ENCODE measurements at regions not wholly inside any gene's neighbourhood (a gene's known extent, or its start where the extent isn't known, plus 50 kb on each side); places are given as distances from the start of the nearest gene placed in this dataset.
A peak's percentile ranks its signal among the peaks of the same experiment; 100 is the strongest.

GRCh38 chr13:105474983-105475610 lies 1060.4 kb downstream of the EFNB2 start:
- DNase-seq = no peak

GRCh38 chr13:105471673-105472072 lies 1063.8 kb downstream of the EFNB2 start:
- no peak for DNase-seq

DNA sequence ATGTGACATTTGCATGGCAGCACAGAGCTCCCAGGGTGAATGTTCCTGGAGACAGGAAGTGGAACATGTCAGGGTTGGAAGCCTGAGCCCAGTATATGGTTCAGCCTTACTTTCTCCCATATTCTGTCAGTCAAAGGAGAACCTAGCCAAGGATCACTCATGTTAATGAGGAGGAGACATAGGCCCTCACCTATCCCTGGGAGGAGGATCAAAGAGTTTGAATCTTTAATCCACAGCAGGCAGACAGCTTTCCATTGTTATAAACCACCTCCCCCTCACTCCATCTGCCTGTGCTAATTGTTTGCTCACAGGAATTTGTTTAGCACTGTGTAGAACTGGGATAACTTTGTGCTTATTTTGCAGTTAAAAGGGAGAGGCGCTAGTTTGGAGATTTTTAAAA lies 1069.1 kb downstream of the EFNB2 start:
- DNase-seq = no peak

DNA sequence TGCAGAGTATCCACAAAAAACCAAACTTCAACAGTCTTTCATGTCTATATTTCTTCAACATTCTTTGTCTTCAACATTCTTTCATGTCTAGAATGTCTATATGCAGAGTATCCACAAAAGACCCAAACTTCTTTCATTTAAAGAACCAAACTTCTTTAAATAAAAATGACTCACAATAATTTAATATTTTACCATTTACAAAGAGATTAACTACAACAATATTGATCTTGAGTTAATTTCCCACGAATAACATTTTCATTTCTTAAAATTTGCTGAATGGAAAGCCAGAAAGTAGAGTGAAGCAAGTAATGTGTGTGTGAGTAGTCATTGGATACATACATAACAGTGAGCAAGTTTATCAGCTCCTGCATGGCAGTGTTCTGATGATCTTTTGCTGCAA lies 1069.7 kb downstream of the EFNB2 start, which contains the start of gene DAOA:
Gene DAOA (plus strand): TSS at position 301 of the 400 bp plus-strand sequence.
- DNase-seq = no peak

- DNase-seq = no peak
Measured at GRCh38 chr13:105465251-105465650, 1070.2 kb downstream of the EFNB2 start.

DNA sequence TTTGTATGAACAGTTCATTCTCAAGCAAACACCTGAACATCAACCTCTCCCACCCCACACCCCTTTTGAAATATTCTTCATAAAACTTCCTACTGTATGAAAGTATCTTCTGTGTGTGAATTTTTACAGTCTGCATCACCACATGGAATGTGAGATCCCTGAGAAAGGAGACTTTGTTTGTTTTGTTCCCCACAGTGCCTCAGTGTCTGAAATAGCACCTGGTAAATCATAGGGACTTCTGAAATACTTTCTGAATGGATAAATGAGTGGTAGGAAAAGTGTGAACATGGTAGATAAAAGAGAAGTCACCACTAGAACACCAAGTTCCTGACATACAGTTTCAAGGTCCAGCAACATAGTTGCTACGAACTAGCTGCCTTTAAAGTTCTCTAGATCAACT lies 1071.2 kb downstream of the EFNB2 start:
- no peak for DNase-seq

- no peak for DNase-seq
Measured at GRCh38 chr13:105463011-105463501, 1072.4 kb downstream of the EFNB2 start.

DNA sequence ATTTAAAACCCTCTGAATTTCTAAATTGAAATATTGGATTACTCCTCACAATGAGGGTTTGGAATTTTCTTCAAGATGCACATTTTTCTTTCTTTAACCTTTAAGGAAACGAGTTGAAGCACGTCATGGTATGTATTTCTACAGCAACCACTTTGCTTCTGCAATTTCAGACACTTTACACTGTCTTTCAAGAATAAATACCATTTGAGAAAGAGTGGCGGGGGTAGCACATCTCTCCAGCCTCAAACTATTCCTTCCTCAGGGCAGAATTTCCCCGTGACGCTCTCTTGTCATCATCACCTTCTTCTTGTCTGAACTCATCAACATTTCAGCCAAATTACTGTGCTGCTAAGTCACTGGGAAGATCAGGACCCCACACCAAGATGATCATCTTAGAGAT lies 1073.4 kb downstream of the EFNB2 start:
- no peak for DNase-seq

DNA sequence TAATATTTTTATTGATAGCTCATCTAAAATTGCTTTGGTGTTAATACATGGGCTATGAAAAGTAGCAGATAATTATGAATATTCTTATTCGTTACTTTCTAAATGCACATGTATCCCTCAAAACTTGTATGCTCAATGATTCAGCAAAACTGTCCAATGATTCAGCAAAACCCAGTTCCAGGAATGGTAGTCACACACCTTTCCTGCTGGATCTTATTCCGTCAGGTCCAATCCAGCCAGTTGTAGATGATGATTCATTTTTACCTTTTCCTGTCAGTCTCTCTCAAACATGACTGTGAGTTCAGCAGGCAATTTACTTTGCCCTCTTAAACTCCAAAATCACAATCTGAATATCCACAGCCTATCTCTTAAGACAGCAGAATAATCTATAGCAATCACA lies 1082.6 kb downstream of the EFNB2 start:
- DNase-seq = no peak

DNA sequence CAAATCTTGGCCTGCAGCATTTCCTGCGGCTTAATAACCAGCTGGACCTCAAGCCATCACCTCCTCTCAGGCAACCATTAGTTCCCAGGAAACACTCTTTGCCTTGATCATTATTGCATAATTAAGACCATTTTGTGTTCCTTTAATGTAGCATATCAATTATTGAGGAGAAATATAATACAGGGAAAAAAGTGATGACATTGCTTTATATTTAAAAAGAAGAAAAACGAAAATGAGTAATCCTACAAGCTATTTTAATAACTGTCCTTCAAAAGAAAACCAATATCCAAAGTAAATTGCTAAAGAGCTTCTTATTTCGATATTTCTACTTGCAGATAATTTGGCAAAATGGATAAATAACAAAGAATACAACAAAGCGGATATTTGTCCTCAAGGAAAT lies 1084.7 kb downstream of the EFNB2 start:
- DNase-seq = no peak

- no peak for DNase-seq
Measured at GRCh38 chr13:105448811-105449210, 1086.7 kb downstream of the EFNB2 start.

DNA sequence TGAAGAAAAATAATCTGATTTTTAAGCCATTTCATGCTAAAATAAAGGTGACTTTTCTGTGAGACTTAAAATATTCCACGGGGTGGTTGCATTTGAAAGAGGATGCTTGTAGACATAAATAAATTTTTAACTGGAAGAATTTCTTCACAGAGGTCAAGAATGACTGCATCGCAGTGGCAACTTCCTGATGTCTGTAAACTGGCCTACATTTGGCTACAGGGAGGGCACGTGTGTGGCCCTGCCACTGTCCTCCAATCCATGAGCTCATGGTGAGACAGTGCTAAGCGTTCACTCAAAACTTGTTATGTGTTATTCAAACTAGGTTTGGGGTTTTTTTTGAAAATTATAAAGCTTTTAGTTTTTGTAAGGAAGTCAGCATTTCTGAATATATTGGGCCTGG lies 1089.3 kb downstream of the EFNB2 start:
- no peak for DNase-seq

- DNase-seq = no peak
Measured at GRCh38 chr13:105445796-105446195, 1089.7 kb downstream of the EFNB2 start.

DNA sequence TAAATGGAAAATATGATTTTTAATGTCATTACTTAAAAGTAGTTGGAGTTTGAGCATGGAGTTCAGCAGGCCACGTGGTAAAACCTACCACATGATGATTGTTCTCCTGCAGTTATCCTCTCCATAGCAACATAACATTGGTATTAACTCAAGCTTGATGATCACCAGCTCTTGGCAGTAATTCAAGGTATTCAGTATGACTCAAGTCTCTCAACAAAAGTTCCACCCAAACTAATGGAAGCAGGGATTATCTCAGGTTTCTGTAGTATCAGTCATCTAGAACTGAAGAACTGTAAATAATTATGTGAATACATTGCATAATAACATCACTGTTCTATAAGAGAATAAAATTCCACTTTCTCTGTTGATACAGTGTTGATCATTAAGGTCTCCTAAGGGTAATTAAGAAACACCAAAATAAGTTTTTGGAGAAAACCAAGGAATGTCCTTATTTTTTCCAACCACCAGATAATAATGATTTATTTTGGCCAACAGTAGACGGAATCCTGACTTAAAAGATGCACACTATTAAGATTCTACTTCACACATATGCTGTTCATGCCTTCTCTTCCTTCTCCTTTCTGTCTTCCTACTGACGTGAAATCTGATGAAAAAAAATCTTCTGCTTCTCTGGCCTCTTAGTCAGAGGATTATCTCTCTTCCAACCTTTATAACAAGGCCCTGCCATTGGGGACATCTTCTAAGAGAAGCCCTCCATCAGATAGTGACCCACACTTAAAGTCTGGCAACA lies 1092.3 kb downstream of the EFNB2 start:
- DNase-seq = peak; percentile 70

DNA sequence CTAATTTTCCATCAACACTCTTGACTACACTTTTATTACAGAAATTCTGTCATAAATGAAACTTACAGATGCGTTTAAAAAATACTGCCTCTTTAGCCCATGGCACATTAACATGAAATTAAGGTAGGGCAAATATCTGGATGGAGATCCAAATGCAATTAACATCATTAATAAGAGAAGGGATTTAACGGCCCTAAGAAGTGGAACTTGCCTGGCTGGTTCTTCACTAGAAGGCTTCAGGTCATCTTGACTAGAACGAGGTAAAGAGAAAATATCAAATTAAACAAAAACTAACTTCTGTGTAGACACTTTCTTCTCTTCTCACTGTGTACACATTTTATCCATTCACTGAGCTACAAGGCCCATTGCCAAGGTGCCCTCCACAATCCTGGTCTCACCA lies 1093.4 kb downstream of the EFNB2 start:
- DNase-seq = no peak

GRCh38 chr13:105441051-105441750 lies 1094.3 kb downstream of the EFNB2 start:
- DNase-seq = no peak

- DNase-seq = no peak
Measured at GRCh38 chr13:105436943-105437342, 1098.5 kb downstream of the EFNB2 start.

DNA sequence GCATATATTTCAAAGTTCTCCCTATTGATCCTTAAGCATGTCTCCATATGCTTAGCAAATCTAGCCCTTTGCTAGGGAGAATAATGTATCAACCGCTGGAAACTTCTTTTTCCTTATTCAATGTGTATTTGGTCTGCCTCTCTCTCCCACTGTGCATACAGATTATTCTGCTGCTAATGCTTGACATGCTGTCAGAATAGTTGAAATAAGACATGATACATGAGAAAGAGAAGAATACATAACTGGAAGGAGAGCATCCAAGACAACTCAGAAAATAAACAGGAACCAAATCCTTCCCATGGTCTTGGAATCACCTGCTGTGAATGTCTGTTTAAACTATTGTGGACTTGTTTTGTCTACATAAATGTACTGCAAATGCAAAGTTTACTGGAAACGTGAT lies 1103.0 kb downstream of the EFNB2 start:
- no peak for DNase-seq

DNA sequence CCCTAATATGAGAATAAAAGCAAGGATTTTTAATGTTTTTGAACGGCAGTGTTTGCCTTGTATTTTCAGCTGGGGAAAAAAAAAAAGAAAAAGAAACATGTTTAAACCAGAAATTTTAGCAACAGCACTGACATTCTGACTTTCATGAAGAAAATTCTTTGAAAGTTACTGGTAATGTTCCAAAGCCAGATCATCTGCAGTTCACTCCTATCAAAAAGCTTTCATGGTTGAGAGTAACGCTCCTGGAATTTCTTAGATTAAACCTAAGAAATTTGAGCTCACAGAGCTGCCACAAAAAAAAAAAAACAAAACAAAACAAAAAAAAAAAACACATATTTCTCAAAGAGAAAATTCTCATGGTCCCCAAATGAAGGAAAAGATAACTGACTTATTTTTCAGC lies 1106.7 kb downstream of the EFNB2 start:
- no peak for DNase-seq

DNA sequence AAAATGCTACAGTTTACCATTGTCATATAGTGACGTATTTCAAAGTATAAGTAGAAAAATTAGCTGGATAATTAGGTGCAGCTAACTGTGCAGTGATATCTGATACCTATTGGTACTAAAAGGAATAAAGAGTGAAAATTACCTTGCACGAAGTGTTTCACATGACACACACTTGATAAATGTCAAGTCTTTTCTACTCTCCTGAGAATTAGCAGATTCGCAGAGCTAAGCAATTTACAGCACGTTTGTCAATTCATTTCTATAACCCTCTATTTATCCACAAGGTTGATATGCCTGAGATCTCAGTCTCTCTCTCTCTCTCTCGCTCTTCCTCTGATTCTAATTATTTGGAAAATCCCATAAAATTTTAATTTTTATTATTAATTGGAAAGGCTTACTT lies 1109.0 kb downstream of the EFNB2 start:
- peak; percentile 47 for DNase-seq

DNA sequence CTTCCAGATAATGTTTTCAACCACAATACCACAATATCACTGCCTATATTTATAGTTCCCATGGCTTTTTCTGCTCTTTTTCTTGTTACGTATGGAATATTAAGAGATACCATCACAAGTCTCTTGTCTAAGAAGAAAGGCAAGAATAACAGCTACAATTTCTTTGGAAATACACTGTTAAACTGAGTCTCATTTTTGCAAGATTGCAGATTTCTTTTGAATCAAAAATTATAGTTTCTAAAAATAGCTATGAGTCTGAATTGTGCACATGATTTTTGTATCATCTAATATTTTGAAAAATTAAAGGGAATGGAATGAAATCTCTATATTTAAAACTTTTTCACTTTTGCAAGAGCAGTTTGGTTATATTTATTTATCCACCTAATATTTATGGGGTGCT lies 1120.8 kb downstream of the EFNB2 start:
- DNase-seq = no peak

DNA sequence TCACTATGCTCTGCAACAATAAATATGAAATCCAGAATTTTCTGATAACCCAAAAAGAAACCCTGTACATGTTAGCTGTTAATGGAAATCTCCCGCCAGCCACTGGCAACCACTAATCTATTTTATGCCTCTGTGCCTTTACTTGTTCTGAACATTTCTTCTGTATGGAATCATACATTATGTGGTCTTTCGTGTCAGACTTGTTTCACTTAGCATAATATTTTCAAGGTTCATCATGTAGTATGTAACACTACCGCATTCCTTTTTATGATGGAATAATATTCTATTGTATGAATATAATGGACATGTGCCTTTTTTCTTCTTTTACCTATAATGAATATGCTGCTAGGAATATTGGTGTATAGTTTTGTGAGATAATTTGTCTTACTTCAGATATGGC lies 1123.3 kb downstream of the EFNB2 start:
- DNase-seq = no peak

DNA sequence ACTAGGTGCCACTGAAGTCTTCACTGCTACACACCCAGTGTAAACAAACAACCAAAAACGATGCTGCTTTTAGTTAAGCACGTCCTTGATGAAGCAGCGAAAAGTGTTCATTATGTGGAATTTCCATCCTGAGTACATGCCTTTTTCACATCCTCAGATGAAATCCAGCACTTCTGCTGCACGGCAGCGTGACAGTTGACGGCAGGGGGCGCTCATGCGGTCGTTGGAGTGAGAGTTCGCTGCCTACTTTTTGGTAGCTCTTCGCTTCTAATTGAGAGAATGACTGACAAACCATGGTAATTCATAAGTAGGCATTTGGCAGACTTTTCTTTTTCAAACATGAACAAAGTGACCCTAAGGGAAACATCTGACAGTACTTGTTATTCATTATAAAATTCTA lies 1124.9 kb downstream of the EFNB2 start:
- peak; percentile 32 for DNase-seq

- DNase-seq = no peak
Measured at GRCh38 chr13:105406551-105406950, 1128.9 kb downstream of the EFNB2 start.
